Stimulated activated naive B cell treated with anti-CD40 and anti-IgM and Interleukin-4, amounts not matched to agents 10 μg/mL and 1 μg/mL and 100 μg/mL, for 72 hours (primary cell): ENCODE measurements at regions not wholly inside any gene's neighbourhood (a gene's known extent, or its start where the extent isn't known, plus 50 kb on each side); places are given as distances from the start of the nearest gene placed in this dataset.
A peak's percentile ranks its signal among the peaks of the same experiment; 100 is the strongest.

ENCODE experiments used
- ATAC-seq, 2 donors: fragments of 150-1000 bp; cut with Tn5 transposase; replicated peaks; 2 replicates each; pipeline ENCODE4 v1.10.0; 2021; ENCODE audit warnings: moderate library complexity in 1 of 2
- DNase-seq: peaks from one replicate; pipeline ENCODE4 v3.0.0; 2021
- H3K27ac Mint-ChIP-seq: one replicate; pipeline ENCODE4 v1.8.0; 2022; ENCODE audit warnings: mild to moderate bottlenecking, mixed read lengths
- H3K27me3 Mint-ChIP-seq, 2 donors: one replicate each; pipeline ENCODE4 v1.8.0; 2022; ENCODE audit warnings: mixed read lengths in 2 of 2
- H3K36me3 Mint-ChIP-seq, 2 donors: one replicate each; pipeline ENCODE4 v1.8.0; 2022; ENCODE audit warnings: mixed read lengths in 2 of 2, mild to moderate bottlenecking in 1 of 2
- H3K4me1 Mint-ChIP-seq, 2 donors: one replicate each; pipeline ENCODE4 v1.8.0; 2022; ENCODE audit warnings: mixed read lengths in 2 of 2, mild to moderate bottlenecking in 1 of 2
- H3K4me3 Mint-ChIP-seq, 2 donors: one replicate each; pipeline ENCODE4 v1.8.0; 2022; ENCODE audit warnings: mild to moderate bottlenecking in 2 of 2, mixed read lengths in 2 of 2, moderate library complexity in 1 of 2
- H3K9me3 Mint-ChIP-seq, 2 donors: one replicate each; pipeline ENCODE4 v1.8.0; 2022; ENCODE audit warnings: mixed read lengths in 2 of 2, mild to moderate bottlenecking in 1 of 2

DNA sequence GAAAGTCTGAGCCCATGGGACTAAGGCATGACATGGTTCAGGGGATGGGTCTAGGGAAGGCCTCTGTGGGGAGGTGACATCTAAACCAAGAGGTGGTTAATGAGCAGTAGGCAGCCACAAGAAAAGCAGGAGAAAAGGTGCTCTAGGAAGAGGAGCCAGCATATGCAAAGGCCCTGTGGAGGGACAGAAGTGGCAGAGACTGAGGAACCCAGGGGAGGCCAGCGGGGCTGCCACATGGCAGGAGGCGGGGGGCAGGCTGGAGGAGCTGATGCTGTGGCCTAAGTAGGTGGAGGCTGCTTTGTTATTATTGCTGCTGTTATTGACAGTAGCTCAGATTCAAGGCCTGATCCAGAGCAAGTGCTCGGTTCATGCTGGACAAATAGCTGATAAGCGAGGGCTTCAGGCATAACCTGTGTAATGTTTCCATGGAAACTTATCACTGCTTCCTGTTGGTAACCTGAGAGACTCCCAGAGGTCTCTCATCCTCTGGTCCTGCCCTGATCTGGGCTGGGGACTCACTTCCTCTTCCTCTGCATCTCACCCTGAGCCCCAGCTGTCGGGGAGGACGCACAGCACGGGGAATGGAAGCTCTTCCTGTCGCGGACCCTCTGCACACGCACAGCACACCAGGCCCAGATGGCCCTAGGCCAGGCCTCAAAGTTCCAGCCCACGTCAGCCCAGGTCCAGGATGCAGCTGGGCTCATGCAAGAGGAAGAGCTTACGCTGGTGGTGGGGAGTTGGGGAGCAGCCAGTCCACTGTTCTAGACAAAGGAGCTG lies 75.2 kb upstream of the TP53I11 start:
- peak overlapping the region; percentile 97 for H3K27ac Mint-ChIP-seq
- H3K9me3 Mint-ChIP-seq: no peaks in the 10 kb centered on the region
- ATAC-seq (peak; percentile 67 to 69), DNase-seq (peak; percentile 72)
- H3K36me3 Mint-ChIP-seq: peaks cover 0 to 2% of the 10 kb centered on the region in 2 donors
- H3K4me3 Mint-ChIP-seq: peak overlapping the region; percentile 51 to 71
- peaks cover 54 to 81% of the 10 kb centered on the region in 2 donors for H3K4me1 Mint-ChIP-seq
- no peaks in the 10 kb centered on the region for H3K27me3 Mint-ChIP-seq

DNA sequence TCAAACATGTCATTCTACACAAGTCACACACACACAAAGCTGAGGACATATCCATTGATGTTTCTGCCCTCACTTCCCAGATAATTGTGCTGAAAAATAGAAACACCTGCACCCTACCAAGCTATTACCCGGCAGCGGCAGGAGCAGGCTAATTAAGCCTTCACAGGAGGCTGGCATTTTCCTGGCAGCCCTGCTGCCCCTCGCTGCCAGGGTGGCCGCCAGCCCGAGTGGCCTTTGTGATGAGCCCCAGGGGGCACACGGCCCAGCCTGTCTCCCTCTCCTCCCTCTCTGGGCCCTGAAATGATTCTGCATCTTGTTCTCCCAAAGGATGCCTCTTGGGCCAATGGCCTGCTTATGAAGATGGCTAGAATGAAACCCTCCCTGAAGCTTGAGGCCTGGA lies 76.2 kb upstream of the TP53I11 start:
- Mint-ChIP-seq H3K4me3 (no peak overlapping the region), H3K4me1 (peaks cover 53 to 81% of the 10 kb centered on the region in 2 donors), H3K27ac (peak overlapping the region; percentile 96), H3K9me3 (peaks cover 2 to 3% of the 10 kb centered on the region in 2 donors), H3K27me3 (no peaks in the 10 kb centered on the region), H3K36me3 (peaks cover 3 to 4% of the 10 kb centered on the region in 2 donors)
- DNase-seq (no peak), ATAC-seq (no peak)

DNA sequence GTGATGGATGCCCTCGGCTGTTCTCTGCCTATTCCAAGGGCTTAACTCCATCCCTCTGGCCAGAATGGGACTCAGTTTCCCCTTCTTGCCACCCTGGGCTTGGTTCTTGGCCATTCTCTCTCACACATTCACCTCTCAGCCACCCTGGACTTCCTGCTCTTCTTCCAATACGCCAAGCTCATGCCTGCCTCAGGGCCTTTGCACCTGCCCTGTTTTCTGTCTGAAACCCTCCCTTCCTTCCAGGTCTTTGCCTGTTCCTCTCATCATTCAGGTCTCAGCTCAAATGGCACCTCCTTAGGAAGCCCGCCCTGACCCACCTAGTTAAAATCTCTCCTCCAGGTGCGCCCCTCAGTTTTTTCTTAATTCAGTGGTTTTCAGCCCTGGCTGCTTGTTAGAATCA lies 76.6 kb upstream of the TP53I11 start:
- Mint-ChIP-seq H3K27ac (peak overlapping the region; percentile 96), H3K4me3 (no peak overlapping the region), H3K4me1 (peaks cover 57 to 81% of the 10 kb centered on the region in 2 donors), H3K36me3 (peaks cover 6 to 7% of the 10 kb centered on the region in 2 donors), H3K27me3 (no peaks in the 10 kb centered on the region), H3K9me3 (peaks cover 5% of the 10 kb centered on the region in 2 donors)
- ATAC-seq (no peak), DNase-seq (no peak)

DNA sequence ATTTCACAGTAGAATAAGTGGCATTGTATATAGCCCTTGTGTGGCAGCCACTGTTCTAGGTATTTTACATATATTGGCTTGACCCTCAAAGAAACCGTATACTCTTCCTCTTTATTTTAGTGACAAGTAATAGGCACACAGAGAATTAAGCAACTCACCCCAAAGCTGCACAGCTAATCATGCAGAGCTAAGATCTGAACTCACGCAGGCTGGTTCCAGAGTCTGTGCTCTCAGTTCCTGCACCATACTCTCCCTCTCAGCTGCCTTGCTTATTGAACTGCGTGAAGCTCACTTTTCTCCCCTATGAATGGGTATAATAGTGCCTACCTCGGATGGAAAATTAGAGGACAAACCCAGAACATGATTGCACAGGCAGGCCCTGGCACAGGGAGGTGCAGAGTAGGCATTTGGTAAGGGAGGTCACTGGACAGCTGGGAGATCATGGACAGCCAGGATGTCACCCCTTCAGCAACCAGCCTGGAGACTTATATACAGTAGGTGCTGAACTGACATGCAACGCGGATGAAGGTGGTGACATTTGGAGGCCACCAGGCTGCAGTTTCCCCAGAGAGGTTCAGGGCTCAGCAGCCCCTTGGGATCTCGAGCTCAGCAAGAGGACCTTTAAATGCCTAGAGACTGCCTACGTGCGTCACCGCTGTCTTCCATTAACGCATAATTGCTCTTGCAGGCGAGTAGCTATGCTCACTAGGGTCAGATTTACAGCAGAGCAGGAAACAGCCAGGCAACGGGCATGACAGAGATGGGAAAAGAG lies 78.4 kb upstream of the TP53I11 start:
- Mint-ChIP-seq H3K27me3 (no peaks in the 10 kb centered on the region), H3K9me3 (peaks cover 7 to 9% of the 10 kb centered on the region in 2 donors), H3K4me1 (peaks cover 71 to 93% of the 10 kb centered on the region in 2 donors), H3K27ac (peak overlapping the region; percentile 96), H3K4me3 (peak overlapping the region; percentile 64 to 72), H3K36me3 (peaks cover 7 to 11% of the 10 kb centered on the region in 2 donors)
- DNase-seq (peak; percentile 91), ATAC-seq (peak; percentile 77 to 79)

DNA sequence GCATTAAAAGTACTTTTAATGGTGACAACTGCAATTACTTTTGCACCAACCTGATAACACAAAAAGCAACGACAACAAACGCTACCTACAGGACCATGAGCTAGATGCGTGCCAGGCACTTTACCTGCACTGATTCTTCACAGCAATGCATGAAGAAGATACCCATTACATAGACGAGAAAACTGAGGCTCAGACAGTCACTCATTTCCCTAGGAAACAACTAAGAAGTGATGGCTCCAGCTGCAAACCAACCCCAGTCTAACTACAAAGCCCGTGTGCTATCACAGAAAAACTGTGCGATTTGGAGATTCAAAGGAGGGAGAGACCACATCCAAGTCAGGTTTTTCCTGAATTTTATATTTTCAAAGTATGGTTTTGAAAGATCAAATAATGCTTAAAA lies 80.1 kb upstream of the TP53I11 start:
- peaks cover 0 to 3% of the 10 kb centered on the region in 2 donors for H3K27me3 Mint-ChIP-seq
- DNase-seq (no peak), ATAC-seq (no peak)
- H3K9me3 Mint-ChIP-seq: peaks cover 7 to 9% of the 10 kb centered on the region in 2 donors
- no peak overlapping the region for H3K4me3 Mint-ChIP-seq
- H3K4me1 Mint-ChIP-seq: peaks cover 66 to 81% of the 10 kb centered on the region in 2 donors
- H3K27ac Mint-ChIP-seq: no peak overlapping the region
- peaks cover 5 to 11% of the 10 kb centered on the region in 2 donors for H3K36me3 Mint-ChIP-seq

DNA sequence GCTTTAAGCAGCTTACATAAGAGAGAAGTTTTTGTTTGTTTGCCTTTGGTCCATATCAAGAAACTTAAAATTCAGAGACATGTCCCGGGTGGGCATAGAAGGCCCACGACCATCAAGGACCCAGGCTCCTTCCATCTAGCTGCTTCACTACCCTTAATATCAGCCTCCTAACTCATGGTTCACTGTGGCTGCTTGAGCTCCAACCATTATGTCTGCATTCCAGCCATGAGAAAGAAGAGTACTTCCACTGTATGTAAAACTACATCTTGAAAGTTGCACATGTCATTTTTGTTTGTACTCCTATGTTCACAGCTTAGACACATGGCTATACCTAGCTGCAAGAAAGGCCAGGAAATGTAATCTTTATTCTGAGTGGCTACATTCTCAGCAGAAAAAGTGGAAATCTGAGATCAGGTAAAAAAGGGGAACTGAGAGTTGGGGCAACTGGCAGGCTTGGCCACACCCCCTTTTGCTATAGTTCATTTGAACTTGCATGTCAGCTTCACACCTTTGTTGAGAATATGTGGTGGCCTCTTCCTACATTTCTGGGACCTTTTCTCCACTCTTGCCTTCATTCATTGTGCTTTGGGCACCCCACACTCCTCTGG lies 81.3 kb upstream of the TP53I11 start:
- Mint-ChIP-seq H3K27ac (peak overlapping the region; percentile 94), H3K9me3 (peaks cover 7 to 9% of the 10 kb centered on the region in 2 donors), H3K4me1 (peaks cover 56 to 68% of the 10 kb centered on the region in 2 donors), H3K4me3 (peak overlapping the region; percentile 15 to 34), H3K27me3 (peaks cover 0 to 5% of the 10 kb centered on the region in 2 donors), H3K36me3 (peaks cover 5 to 11% of the 10 kb centered on the region in 2 donors)
- ATAC-seq (peak; percentile 44 to 54), DNase-seq (peak; percentile 59)

DNA sequence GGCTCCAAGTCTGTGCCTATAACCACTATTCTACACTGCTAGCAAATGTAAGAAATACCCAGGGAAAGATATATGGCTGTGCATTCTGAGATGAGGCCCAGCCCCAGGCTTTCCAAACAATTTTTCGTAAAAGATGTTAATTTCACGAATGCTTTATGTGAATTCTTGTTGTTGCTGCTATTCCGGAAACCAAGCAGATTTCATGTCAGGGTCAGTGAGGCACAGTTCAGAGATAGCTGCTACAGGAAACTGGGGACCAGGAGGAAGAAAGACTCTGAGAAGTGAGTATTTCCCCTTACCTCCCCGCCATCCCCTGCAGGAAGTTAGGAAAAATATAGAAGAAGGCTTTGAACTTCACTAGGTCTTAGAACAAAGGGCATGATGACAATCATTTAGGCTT lies 84.7 kb upstream of the TP53I11 start:
- Mint-ChIP-seq H3K4me3 (no peak overlapping the region), H3K27me3 (peaks cover 0 to 5% of the 10 kb centered on the region in 2 donors), H3K9me3 (peaks cover 18 to 22% of the 10 kb centered on the region in 2 donors), H3K27ac (no peak overlapping the region), H3K4me1 (peaks cover 28 to 34% of the 10 kb centered on the region in 2 donors), H3K36me3 (peaks cover 11 to 29% of the 10 kb centered on the region in 2 donors)
- no peak for ATAC-seq
- DNase-seq: no peak

DNA sequence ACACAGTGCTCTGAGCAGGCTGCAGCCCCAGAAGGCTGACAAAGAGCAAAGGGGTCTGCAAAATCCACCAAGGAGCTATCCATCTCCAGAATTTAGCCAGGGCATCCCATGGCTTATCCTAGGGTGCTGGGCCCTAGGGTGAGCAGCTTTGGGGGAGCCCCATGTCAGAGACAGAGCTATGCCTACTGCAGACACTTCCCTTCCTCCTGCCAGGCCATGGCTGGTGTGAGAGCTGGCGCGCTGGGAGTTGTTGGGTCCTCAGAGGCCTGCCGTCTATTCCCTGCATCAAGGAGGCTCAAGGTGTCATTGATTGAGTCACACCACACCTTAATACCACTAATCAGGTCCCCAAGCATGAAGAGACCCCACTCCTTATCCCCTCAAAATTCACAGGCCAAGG lies 85.3 kb upstream of the TP53I11 start:
- no peak for DNase-seq
- peaks cover 11 to 29% of the 10 kb centered on the region in 2 donors for H3K36me3 Mint-ChIP-seq

DNA sequence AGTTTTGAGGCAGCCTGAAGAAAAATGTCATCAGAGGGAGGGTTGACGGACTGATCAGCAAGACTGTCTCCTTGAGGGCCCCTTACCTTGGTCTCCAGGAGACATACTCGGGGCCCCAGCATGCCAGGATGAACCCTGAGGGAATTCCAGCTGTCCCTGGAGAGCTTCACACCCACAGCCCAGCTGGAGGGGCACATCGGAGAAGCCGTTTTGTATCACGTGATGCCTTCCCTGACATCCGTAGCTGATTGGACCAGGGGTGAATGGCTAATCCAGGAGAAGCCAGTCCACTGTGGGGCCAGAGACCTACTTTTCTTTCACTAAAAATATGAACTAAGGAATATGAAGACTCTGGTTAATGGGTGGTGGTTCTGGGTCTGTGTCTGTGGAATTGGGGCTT lies 86.0 kb upstream of the TP53I11 start:
- no peak for ATAC-seq
- Mint-ChIP-seq H3K36me3 (peaks cover 10 to 27% of the 10 kb centered on the region in 2 donors), H3K9me3 (peaks cover 16 to 21% of the 10 kb centered on the region in 2 donors), H3K27me3 (peaks cover 0 to 5% of the 10 kb centered on the region in 2 donors), H3K27ac (no peak overlapping the region), H3K4me3 (no peak overlapping the region), H3K4me1 (peaks cover 21 to 23% of the 10 kb centered on the region in 2 donors)
- no peak for DNase-seq

More for the DNA sequence above, 85.3 kb upstream of the TP53I11 start:
- peak overlapping the region; percentile 32 for H3K27ac Mint-ChIP-seq
- no peak overlapping the region for H3K4me3 Mint-ChIP-seq
- H3K4me1 Mint-ChIP-seq: peaks cover 27 to 28% of the 10 kb centered on the region in 2 donors
- peaks cover 0 to 5% of the 10 kb centered on the region in 2 donors for H3K27me3 Mint-ChIP-seq
- H3K9me3 Mint-ChIP-seq: peaks cover 18 to 22% of the 10 kb centered on the region in 2 donors
- no peak for ATAC-seq

DNA sequence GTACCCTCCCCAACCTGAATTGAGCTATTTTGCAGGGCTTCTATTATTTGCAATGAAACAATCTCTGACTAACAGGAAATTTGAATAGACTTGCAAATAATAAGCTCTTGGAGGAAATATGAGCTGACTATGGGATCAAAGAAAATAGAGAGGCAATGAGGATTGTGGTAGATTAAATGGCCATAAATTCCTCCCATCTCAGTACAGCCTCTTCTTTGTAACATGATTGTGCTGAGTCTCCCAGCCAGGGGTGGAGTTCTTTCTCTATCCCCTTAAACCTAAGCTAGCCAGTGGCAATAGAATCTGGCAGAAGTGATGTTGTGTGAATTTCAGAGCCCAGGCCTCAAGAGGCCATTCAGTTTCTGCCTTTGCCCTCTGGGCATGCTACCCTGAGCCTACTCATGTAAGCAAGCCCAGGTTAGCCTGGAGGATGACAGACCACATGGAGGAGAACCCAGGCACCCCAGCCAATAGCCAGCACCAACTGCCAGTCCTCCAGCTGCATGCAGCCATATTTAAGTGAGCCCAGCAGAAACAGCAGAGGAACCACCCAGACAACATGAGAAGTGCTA lies 86.8 kb upstream of the TP53I11 start:
- no peak overlapping the region for H3K27ac Mint-ChIP-seq
- peaks cover 13 to 17% of the 10 kb centered on the region in 2 donors for H3K9me3 Mint-ChIP-seq
- H3K4me3 Mint-ChIP-seq: no peak overlapping the region

DNA sequence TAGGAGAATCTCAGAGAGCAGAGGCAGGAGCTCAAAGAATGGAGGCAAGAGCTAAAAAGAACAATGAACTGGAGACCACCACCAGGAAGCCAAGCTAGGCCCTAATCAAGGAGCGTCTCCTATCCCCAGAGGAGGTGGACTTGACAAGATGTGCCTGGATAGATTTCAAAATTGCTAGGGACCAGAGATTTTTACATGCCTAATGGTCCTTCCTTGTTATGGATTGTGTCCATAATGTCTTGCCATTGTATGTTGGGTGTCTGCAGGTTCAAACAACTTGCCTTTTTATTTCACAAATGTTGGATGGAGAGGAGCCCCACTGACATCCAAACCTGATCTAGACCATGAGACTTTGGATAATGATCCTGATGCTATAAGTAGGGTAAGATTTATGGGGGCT lies 88.2 kb upstream of the TP53I11 start:
- no peak for DNase-seq
- no peak for ATAC-seq
- Mint-ChIP-seq H3K36me3 (peaks cover 6 to 18% of the 10 kb centered on the region in 2 donors), H3K4me3 (no peak overlapping the region), H3K27ac (no peak overlapping the region), H3K9me3 (peaks cover 11 to 13% of the 10 kb centered on the region in 2 donors), H3K4me1 (peaks cover 0 to 4% of the 10 kb centered on the region in 2 donors), H3K27me3 (peaks cover 0 to 7% of the 10 kb centered on the region in 2 donors)

More for the DNA sequence above, 86.8 kb upstream of the TP53I11 start:
- Mint-ChIP-seq H3K36me3 (peaks cover 6 to 21% of the 10 kb centered on the region in 2 donors), H3K27me3 (peaks cover 0 to 5% of the 10 kb centered on the region in 2 donors), H3K4me1 (peaks cover 13 to 15% of the 10 kb centered on the region in 2 donors)
- DNase-seq (no peak), ATAC-seq (no peak)

DNA sequence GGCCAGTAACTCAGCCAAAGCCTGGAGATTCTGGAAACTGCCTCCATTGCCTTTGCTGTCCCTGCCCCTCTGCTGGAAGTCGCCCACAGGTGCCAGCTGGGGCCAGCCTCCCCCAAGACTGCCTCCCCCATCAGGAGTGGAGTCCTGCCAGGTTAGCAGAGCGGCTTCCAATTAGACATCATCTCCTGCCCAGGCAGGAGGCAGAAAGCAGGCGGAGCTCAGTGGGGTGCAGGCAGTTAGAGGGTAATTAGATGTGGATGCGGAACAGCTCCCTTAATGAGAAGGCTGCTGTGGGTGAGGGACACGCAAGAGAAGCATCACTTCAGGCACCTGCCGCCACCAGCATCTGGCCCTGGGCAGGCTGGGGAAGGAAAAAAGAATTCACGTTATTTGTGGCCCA lies 90.9 kb upstream of the TP53I11 start:
- no peak for ATAC-seq
- Mint-ChIP-seq H3K4me3 (no peak overlapping the region), H3K36me3 (peaks cover 6 to 18% of the 10 kb centered on the region in 2 donors), H3K9me3 (peaks cover 11 to 13% of the 10 kb centered on the region in 2 donors), H3K27ac (no peak overlapping the region), H3K4me1 (peaks cover 5 to 9% of the 10 kb centered on the region in 2 donors), H3K27me3 (peaks cover 12 to 14% of the 10 kb centered on the region in 2 donors)
- DNase-seq: no peak

DNA sequence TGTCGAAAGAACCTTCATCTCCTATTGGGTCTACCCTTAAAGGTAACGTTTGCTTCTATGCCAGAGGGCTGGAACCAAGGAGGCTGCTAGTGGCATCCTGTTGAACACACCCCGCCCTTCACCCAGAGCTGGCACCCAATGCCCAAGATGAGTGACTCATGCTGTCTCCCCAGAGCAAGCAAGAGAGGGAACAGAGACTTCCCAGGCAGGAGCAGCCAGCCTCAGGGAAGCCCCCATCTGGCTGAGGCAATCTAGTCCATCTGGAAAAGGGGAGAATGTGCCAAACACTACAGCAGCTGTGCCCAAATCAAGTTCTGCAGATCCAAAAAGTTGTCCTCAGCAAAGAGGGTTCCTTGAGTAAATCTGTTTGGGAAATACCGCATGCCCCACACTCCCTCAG lies 91.9 kb upstream of the TP53I11 start:
- ATAC-seq (no peak), DNase-seq (no peak)
- peaks cover 6 to 18% of the 10 kb centered on the region in 2 donors for H3K36me3 Mint-ChIP-seq
- H3K4me3 Mint-ChIP-seq: no peak overlapping the region
- peaks cover 13 to 14% of the 10 kb centered on the region in 2 donors for H3K27me3 Mint-ChIP-seq
- H3K27ac Mint-ChIP-seq: no peak overlapping the region
- peaks cover 5 to 9% of the 10 kb centered on the region in 2 donors for H3K4me1 Mint-ChIP-seq
- H3K9me3 Mint-ChIP-seq: peaks cover 11 to 13% of the 10 kb centered on the region in 2 donors
